PFSK-1 (cell line): ENCODE measurements at regions not wholly inside any gene's neighbourhood (a gene's known extent, or its start where the extent isn't known, plus 50 kb on each side); places are given as distances from the start of the nearest gene placed in this dataset.

ENCODE experiments used
- POLR2AphosphoS5 ChIP-seq: IDR thresholded peaks from 2 replicates; pipeline ENCODE4 v1.6.1; 2012; ENCODE audit warnings: low read depth, mild to moderate bottlenecking, control low read depth, low read length, moderate library complexity
- TAF1 ChIP-seq: IDR thresholded peaks from 2 replicates; pipeline ENCODE4 v1.6.1; 2012; ENCODE audit warnings: low read length, control low read depth, borderline replicate concordance; ENCODE audit not compliant: insufficient read depth
- TF ChIP-seq, protein P1 (sequence below), 2 experiments: IDR thresholded peaks; 2 replicates each; pipeline versions ENCODE4 v1.6.1 to v1.8.0; 2011 to 2012; ENCODE audit warnings: low read depth in 2 of 2, low read length in 2 of 2, control low read depth in 1 of 2, inconsistent platforms in 1 of 2, mild to moderate bottlenecking in 1 of 2, moderate library complexity in 1 of 2; ENCODE audit not compliant: insufficient read depth in 1 of 2

DNA sequence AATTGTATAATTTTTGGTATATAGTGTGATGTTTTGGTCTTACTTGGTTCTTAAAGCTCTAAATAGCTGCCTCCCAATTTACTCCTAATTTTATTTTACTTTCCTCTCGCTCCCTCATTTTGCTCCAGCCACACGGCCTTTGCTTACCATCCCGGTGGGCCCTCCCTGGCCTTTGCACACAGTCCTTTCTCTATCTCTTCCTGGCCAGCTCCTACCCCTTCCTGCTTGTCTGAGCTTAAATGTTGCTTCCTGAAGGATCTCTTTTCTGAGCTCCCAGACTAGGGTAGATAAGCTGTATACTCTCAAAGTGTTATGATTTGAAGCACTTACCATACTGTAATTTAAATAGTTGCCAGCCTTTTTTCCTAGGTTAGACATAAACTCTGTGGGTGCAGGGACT, 121.7 kb downstream of the UTRN start:
- no peak for TF ChIP-seq TAF1
- no peak for TF ChIP-seq POLR2AphosphoS5
- TF ChIP-seq, protein P1, sequence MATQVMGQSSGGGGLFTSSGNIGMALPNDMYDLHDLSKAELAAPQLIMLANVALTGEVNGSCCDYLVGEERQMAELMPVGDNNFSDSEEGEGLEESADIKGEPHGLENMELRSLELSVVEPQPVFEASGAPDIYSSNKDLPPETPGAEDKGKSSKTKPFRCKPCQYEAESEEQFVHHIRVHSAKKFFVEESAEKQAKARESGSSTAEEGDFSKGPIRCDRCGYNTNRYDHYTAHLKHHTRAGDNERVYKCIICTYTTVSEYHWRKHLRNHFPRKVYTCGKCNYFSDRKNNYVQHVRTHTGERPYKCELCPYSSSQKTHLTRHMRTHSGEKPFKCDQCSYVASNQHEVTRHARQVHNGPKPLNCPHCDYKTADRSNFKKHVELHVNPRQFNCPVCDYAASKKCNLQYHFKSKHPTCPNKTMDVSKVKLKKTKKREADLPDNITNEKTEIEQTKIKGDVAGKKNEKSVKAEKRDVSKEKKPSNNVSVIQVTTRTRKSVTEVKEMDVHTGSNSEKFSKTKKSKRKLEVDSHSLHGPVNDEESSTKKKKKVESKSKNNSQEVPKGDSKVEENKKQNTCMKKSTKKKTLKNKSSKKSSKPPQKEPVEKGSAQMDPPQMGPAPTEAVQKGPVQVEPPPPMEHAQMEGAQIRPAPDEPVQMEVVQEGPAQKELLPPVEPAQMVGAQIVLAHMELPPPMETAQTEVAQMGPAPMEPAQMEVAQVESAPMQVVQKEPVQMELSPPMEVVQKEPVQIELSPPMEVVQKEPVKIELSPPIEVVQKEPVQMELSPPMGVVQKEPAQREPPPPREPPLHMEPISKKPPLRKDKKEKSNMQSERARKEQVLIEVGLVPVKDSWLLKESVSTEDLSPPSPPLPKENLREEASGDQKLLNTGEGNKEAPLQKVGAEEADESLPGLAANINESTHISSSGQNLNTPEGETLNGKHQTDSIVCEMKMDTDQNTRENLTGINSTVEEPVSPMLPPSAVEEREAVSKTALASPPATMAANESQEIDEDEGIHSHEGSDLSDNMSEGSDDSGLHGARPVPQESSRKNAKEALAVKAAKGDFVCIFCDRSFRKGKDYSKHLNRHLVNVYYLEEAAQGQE (IDR thresholded peaks at IDR 0.05; ENCODE audit: insufficient read depth in 1 of 2, low read depth in 2 of 2, low read length in 2 of 2), result no peak
